ENCODE measurements at regions not wholly inside any gene's neighbourhood (a gene's known extent, or its start where the extent isn't known, plus 50 kb on each side); places are given as distances from the start of the nearest gene placed in this dataset.

GRCh38 chr6:16978686-16979085 is 123.2 kb upstream of the STMND1 start:
- DNase-seq (ENCODE audit: insufficient read length, low spot score) (no peak), FAIRE-seq (no peak)

GRCh38 chr6:16976385-16977183 is 125.3 kb upstream of the STMND1 start:
- FAIRE-seq: no peak
- no peak for DNase-seq (ENCODE audit: insufficient read length, low spot score)

- DNase-seq (ENCODE audit: insufficient read length, low spot score) (no peak), FAIRE-seq (no peak)
Observed at GRCh38 chr6:16974704-16975359, 127.0 kb upstream of the STMND1 start.

- no peak for FAIRE-seq
Observed at GRCh38 chr6:16974387-16974673, 127.5 kb upstream of the STMND1 start.

GRCh38 chr6:16973545-16974386 is 128.1 kb upstream of the STMND1 start:
- FAIRE-seq: no peak

More at GRCh38 chr6:16974387-16974673, 127.5 kb upstream of the STMND1 start:
- no peak for DNase-seq (ENCODE audit: insufficient read length, low spot score)

GRCh38 chr6:16973051-16973450 is 128.8 kb upstream of the STMND1 start:
- DNase-seq (ENCODE audit: insufficient read length, low spot score): no peak
- FAIRE-seq: no peak

More at GRCh38 chr6:16973545-16974386, 128.1 kb upstream of the STMND1 start:
- DNase-seq (ENCODE audit: insufficient read length, low spot score): no peak

GRCh38 chr6:16972535-16972934 is 129.3 kb upstream of the STMND1 start:
- no peak for FAIRE-seq
- no peak for DNase-seq (ENCODE audit: insufficient read length, low spot score)

DNA sequence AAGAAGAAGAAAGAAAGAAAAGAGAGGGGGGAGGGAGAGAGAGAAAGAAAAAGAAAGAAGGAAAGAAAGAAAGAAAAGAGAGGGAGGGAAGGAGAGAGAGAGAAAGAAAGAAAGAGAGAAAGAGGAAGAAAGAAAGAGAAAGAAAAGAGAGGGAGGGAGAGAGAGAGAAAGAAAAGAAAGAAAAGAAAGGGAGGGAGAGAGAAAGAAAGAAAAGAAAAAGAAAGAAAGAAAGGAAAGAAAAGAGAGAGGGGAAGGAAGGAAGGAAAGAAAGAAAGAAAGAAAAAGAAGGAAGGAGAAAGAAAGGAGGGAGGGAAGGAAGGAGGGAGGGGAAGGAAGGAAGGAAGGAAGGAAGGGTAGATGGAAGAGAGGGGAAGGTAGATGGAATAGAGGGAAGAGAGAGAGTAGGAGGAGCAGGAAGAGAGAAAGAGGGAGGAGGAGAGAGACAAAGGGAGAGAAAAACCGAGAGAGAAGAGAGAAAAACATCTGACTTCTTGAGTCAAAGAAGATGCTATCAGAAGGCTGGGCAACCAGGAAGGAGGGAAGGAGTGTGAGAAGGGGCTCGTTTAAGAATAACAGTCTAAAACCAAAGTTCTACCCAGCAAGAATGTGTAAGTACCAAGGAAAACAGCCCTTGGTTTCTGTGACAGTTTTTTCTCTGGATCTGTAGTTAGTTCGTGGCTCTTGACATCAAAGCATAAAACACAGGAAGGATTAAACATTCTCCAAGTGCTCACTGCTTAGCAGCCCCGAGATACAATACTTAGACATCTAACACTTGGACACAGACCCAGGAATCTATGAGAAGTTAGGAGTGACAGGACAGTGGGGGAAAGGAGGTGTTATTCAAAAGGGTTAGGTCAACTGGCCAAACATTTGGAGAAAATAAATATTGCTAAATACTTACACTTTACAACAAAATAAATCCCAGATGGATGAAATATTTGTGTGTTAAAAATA is 131.9 kb upstream of the STMND1 start:
- no peak for FAIRE-seq
- DNase-seq (ENCODE audit: insufficient read length, low spot score): no peak

DNA sequence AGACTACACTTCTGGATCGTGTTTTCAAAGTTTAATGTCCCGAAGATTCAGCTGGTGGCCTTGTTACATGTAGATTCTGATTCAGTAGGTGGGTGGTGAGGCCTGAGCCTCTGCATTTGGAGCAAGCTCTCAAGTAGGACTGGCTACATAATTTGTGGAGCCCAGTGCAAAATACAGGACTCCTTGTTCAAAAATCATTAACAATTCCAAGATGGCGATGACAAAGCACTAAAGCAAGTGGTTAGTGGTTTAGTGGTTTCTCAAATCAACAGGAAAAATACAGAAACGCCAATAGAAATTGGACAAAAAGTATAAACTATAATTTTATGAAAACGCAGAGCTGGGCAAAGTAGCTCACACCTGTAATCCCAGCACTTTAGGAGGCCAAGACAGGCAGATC is 133.7 kb upstream of the STMND1 start:
- no peak for DNase-seq (ENCODE audit: insufficient read length, low spot score)
- no peak for FAIRE-seq

DNA sequence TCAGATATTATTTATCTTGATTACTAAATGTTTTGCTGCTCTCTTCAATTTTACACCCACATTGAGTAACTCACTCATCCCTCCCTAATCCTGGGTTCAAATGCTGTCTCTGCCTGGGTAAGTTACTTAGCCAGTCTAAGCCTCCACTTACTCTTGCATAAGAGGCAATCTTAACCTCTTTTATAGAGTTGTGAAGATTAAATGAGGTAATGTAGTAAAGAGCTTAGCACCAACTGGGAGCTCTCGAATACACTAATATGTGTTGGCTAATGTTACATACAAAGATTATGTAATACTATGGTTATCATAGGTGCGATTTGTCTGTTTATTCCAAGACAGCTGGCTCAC is 134.4 kb upstream of the STMND1 start:
- no peak for FAIRE-seq

DNA sequence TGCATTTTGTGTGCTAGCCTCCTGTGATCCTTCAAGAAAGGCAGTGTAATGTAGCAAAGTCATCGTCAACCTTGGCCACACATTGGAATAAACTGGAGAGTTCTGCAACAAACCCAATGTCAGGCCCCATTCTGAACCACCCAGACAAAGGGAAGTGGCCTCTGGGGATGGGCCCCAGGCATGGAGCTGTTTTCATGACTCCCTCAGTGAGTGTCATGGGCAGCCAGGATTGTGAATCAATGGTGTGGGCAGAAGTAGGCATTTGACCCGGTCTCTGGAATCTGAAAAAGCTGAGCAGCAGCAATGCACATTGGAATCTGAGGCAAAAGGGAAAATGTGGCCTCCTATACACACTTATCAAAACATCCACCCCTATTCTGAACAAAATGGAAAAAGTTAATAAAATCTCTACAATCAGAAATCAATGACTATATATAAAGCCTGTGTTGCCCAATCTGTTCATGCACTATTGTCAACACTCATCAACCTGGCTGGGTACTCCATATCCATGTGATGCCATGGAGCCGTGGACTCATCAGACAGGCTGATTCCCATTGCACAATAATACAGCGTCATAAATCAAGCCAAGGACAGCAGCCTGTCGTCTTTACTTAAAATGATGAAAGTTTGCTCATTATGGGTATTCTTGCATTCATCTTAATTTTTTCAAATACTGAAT is 134.9 kb upstream of the STMND1 start:
- FAIRE-seq (no peak), DNase-seq (ENCODE audit: insufficient read length, low spot score) (no peak)

More for the DNA sequence above, 134.4 kb upstream of the STMND1 start:
- DNase-seq (ENCODE audit: insufficient read length, low spot score): no peak

DNA sequence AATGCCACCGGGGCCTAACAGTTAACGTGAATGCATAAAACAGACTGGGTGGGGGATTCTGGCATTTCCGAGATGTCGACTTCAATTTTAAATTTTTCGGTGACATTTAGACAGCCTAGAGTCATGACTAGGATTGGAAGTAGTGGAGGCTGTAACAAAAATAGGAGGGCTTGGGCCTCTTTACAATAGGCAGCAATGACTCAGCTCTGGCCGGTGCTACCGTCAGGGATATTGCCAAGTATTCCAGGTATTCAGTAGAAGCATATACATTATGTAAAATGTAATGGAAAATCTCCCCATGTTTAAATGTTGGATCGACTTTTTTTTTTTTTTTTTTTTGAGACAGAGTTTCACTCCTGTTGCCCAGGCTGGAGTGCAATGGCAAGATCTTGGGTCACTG is 136.2 kb upstream of the STMND1 start:
- FAIRE-seq (no peak), DNase-seq (ENCODE audit: insufficient read length, low spot score) (no peak)

GRCh38 chr6:16964553-16965499 is 137.0 kb upstream of the STMND1 start:
- peak; percentile 22 for DNase-seq (ENCODE audit: insufficient read length, low spot score)
- FAIRE-seq: peak; percentile 33

DNA sequence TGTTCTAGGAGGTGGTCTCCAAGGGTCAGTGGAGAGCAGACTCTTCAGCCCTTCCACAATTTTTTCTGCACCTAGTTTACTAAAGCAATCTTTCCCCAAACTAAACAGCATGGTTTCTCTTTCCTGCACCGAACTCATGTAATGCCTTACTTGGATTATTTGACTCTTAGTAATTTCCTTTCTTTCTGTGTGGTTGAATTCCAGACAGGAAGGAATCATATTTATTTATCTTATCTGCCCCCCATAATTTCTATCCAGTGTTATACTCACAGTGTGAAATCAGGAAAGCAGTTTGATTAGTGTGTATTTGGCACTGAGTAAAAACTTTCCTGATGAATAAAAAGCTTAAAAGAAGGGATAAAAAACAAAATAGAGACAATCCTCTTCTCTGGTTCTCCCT is 140.3 kb upstream of the STMND1 start:
- DNase-seq (ENCODE audit: insufficient read length, low spot score) (no peak), FAIRE-seq (no peak)

GRCh38 chr6:16959789-16960188 is 142.1 kb upstream of the STMND1 start:
- DNase-seq (ENCODE audit: insufficient read length, low spot score) (no peak), FAIRE-seq (no peak)

DNA sequence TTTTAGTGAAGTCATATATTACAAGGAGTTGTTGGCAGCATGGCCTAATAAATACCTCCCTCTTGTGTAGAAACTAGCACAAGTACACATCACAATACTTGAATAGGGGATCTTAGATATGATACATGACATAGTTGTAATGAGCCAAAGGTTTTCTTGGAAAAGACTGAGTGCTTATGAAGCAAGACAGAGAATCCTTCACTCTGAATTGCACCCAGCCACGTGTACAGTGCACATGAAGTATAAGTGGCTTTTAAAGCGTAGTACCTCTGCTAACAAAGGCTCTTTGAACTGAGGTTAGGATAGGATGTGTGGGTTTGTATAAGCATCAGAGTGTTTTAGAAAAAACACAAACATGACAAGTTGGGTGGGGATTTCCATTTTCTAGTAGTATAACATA is 145.5 kb upstream of the STMND1 start:
- DNase-seq (ENCODE audit: insufficient read length, low spot score) (no peak), FAIRE-seq (no peak)

DNA sequence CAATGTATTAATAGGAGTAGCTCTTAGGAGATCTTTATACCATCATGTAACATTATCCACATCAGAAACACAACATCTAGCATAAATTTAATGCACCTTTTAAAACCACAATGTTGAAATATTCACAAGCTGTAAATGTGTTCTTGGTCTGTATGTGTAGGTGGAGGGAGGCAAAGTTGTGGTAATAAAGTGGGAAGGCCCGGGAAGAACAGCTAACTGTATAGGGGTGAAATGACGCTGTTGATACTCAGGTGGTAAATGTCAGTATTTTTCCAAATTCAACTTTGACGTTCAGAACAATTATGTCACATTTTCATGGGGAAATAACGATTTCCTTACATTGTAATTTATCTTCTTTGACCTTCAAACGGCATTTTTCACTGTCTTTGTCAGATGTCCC is 146.0 kb upstream of the STMND1 start:
- FAIRE-seq (no peak), DNase-seq (ENCODE audit: insufficient read length, low spot score) (no peak)

DNA sequence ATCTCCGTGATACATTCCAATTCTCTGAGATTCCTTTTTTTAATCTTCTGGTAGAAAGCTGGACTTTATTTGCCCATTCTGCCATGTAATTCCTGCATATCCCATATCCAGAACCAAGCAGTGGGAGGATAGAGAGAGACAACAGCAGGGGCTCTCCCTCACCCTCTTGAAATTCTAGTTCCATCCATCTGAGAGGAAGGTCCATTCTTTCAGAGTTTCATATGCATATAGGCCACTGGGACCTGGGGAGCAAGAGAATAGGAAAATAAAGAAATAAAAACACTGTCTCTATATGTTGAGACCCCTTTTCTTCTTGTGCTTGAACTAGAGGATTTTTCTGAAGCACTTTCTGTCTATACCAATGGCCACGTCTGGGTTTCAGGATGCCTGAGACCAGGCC is 147.9 kb upstream of the STMND1 start:
- DNase-seq (ENCODE audit: insufficient read length, low spot score) (no peak), FAIRE-seq (no peak)

GRCh38 chr6:16953446-16953845 is 148.4 kb upstream of the STMND1 start:
- DNase-seq (ENCODE audit: insufficient read length, low spot score): no peak
- FAIRE-seq: no peak

All from GM19239 (cell line).